ENCODE measurements at regions not wholly inside any gene's neighbourhood (a gene's known extent, or its start where the extent isn't known, plus 50 kb on each side); places are given as distances from the start of the nearest gene placed in this dataset.

DNA sequence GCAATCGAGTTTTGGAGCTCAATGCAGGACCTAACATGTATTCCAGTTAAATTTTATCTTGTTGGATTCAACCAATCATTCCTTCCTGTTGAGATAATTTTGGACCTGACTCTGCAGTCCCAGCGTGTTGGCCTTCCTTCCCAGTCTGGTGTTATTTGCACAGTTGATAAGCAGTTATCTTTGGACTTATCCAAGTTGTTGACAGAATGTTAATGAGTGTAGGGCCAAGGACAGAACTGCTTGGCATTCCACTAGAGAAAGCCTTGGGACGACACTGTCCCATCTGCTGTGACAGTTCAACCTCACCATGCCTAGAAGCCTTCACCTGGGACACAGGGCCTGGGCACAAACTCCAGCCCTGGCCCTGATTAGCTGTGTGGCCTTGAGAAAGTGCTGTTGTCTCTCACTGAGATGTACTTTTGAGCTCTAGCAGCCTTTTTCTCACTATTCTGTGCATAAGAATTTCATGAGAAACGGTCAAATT, 104.1 kb upstream of the SLC25A33 start (continued):
- TF ChIP-seq, protein P1, sequence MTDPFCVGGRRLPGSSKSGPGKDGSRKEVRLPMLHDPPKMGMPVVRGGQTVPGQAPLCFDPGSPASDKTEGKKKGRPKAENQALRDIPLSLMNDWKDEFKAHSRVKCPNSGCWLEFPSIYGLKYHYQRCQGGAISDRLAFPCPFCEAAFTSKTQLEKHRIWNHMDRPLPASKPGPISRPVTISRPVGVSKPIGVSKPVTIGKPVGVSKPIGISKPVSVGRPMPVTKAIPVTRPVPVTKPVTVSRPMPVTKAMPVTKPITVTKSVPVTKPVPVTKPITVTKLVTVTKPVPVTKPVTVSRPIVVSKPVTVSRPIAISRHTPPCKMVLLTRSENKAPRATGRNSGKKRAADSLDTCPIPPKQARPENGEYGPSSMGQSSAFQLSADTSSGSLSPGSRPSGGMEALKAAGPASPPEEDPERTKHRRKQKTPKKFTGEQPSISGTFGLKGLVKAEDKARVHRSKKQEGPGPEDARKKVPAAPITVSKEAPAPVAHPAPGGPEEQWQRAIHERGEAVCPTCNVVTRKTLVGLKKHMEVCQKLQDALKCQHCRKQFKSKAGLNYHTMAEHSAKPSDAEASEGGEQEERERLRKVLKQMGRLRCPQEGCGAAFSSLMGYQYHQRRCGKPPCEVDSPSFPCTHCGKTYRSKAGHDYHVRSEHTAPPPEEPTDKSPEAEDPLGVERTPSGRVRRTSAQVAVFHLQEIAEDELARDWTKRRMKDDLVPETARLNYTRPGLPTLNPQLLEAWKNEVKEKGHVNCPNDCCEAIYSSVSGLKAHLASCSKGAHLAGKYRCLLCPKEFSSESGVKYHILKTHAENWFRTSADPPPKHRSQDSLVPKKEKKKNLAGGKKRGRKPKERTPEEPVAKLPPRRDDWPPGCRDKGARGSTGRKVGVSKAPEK (CRISPR knock-in tag; IDR thresholded peaks at IDR 0.05; ENCODE audit: borderline replicate concordance): no peak
- TF ChIP-seq ZNF546 (CRISPR knock-in tag; conservative IDR thresholded peaks at IDR 0.05): no peak
- TF ChIP-seq, protein P2, sequence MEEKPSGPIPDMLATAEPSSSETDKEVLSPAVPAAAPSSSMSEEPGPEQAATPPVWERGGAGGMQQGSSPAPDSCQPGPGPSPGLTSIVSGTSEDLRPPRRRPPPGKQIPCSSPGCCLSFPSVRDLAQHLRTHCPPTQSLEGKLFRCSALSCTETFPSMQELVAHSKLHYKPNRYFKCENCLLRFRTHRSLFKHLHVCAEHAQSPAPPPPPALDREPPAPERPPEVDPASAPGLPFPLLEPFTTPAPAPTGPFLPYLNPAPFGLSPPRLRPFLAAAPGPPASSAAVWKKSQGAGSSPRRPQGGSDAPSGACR (CRISPR knock-in tag; IDR thresholded peaks at IDR 0.05): no peak
- TF ChIP-seq ARID2 (CRISPR knock-in tag; IDR thresholded peaks at IDR 0.05; ENCODE audit: borderline replicate concordance): no peak
- TF ChIP-seq, protein P3, sequence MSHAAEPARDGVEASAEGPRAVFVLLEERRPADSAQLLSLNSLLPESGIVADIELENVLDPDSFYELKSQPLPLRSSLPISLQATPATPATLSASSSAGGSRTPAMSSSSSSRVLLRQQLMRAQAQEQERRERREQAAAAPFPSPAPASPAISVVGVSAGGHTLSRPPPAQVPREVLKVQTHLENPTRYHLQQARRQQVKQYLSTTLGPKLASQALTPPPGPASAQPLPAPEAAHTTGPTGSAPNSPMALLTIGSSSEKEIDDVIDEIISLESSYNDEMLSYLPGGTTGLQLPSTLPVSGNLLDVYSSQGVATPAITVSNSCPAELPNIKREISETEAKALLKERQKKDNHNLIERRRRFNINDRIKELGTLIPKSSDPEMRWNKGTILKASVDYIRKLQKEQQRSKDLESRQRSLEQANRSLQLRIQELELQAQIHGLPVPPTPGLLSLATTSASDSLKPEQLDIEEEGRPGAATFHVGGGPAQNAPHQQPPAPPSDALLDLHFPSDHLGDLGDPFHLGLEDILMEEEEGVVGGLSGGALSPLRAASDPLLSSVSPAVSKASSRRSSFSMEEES (CRISPR knock-in tag; IDR thresholded peaks at IDR 0.05): peak; percentile 83
- no peak for TF ChIP-seq SRF (IDR thresholded peaks at IDR 0.05; ENCODE audit: low read depth, low read length)
- TF ChIP-seq, protein P4, sequence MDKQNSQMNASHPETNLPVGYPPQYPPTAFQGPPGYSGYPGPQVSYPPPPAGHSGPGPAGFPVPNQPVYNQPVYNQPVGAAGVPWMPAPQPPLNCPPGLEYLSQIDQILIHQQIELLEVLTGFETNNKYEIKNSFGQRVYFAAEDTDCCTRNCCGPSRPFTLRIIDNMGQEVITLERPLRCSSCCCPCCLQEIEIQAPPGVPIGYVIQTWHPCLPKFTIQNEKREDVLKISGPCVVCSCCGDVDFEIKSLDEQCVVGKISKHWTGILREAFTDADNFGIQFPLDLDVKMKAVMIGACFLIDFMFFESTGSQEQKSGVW (CRISPR knock-in tag; IDR thresholded peaks at IDR 0.05; ENCODE audit: borderline replicate concordance): no peak
- TF ChIP-seq, protein P5, sequence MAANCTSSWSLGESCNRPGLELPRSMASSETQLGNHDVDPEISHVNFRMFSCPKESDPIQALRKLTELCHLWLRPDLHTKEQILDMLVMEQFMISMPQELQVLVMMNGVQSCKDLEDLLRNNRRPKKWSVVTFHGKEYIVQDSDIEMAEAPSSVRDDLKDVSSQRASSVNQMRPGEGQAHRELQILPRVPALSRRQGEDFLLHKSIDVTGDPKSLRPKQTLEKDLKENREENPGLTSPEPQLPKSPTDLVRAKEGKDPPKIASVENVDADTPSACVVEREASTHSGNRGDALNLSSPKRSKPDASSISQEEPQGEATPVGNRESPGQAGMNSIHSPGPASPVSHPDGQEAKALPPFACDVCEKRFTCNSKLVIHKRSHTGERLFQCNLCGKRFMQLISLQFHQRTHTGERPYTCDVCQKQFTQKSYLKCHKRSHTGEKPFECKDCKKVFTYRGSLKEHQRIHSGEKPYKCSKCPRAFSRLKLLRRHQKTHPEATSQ (CRISPR knock-in tag; IDR thresholded peaks at IDR 0.05; ENCODE audit: borderline replicate concordance): no peak; the same call in 1 of the 2 replicates
- no peak for TF ChIP-seq POLR2AphosphoS2 (IDR thresholded peaks at IDR 0.05; ENCODE audit: low read depth, low read length)
- TF ChIP-seq ZKSCAN5 (CRISPR knock-in tag; IDR thresholded peaks at IDR 0.05): no peak
- TF ChIP-seq, protein P6, sequence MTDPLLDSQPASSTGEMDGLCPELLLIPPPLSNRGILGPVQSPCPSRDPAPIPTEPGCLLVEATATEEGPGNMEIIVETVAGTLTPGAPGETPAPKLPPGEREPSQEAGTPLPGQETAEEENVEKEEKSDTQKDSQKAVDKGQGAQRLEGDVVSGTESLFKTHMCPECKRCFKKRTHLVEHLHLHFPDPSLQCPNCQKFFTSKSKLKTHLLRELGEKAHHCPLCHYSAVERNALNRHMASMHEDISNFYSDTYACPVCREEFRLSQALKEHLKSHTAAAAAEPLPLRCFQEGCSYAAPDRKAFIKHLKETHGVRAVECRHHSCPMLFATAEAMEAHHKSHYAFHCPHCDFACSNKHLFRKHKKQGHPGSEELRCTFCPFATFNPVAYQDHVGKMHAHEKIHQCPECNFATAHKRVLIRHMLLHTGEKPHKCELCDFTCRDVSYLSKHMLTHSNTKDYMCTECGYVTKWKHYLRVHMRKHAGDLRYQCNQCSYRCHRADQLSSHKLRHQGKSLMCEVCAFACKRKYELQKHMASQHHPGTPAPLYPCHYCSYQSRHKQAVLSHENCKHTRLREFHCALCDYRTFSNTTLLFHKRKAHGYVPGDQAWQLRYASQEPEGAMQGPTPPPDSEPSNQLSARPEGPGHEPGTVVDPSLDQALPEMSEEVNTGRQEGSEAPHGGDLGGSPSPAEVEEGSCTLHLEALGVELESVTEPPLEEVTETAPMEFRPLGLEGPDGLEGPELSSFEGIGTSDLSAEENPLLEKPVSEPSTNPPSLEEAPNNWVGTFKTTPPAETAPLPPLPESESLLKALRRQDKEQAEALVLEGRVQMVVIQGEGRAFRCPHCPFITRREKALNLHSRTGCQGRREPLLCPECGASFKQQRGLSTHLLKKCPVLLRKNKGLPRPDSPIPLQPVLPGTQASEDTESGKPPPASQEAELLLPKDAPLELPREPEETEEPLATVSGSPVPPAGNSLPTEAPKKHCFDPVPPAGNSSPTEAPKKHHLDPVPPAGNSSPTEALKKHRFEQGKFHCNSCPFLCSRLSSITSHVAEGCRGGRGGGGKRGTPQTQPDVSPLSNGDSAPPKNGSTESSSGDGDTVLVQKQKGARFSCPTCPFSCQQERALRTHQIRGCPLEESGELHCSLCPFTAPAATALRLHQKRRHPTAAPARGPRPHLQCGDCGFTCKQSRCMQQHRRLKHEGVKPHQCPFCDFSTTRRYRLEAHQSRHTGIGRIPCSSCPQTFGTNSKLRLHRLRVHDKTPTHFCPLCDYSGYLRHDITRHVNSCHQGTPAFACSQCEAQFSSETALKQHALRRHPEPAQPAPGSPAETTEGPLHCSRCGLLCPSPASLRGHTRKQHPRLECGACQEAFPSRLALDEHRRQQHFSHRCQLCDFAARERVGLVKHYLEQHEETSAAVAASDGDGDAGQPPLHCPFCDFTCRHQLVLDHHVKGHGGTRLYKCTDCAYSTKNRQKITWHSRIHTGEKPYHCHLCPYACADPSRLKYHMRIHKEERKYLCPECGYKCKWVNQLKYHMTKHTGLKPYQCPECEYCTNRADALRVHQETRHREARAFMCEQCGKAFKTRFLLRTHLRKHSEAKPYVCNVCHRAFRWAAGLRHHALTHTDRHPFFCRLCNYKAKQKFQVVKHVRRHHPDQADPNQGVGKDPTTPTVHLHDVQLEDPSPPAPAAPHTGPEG (CRISPR knock-in tag; IDR thresholded peaks at IDR 0.05): no peak
- no peak for TF ChIP-seq ZNF713 (CRISPR knock-in tag; IDR thresholded peaks at IDR 0.05)
- TF ChIP-seq PHF5A (CRISPR knock-in tag; IDR thresholded peaks at IDR 0.05; ENCODE audit: low read depth, unreplicated experiment): no peak
- TF ChIP-seq FOXJ3 (CRISPR knock-in tag; IDR thresholded peaks at IDR 0.05; ENCODE audit: borderline replicate concordance): peak; percentile 94
- TF ChIP-seq ZNF556 (CRISPR knock-in tag; IDR thresholded peaks at IDR 0.05; ENCODE audit: borderline replicate concordance): no peak
- TF ChIP-seq NPAS2 (CRISPR knock-in tag; IDR thresholded peaks at IDR 0.05; ENCODE audit: borderline replicate concordance): no peak
- TF ChIP-seq ZNF3 (CRISPR knock-in tag; IDR thresholded peaks at IDR 0.05): no peak; the same call in 1 of the 2 replicates
